Kidney epithelial cell (primary cell): ENCODE measurements at regions not wholly inside any gene's neighbourhood (a gene's known extent, or its start where the extent isn't known, plus 50 kb on each side); places are given as distances from the start of the nearest gene placed in this dataset.

Experiments used
- DNase-seq: peaks from one replicate; pipeline ENCODE4 v3.0.0-alpha.2; 2010; ENCODE audit warnings: low read depth
- H3K27me3 ChIP-seq: 2 replicates; pipeline ENCODE4 v1.6.0; 2011; ENCODE audit warnings: low read length; ENCODE audit not compliant: control insufficient read depth, insufficient read depth
- H3K36me3 ChIP-seq: 2 replicates; pipeline ENCODE4 v1.5.1; 2011; ENCODE audit warnings: low read length; ENCODE audit not compliant: control insufficient read depth, insufficient read depth
- H3K4me3 ChIP-seq: 2 replicates; pipeline ENCODE4 v1.5.1; 2011; ENCODE audit warnings: low read depth, mild to moderate bottlenecking, control low read depth, low read length
- CTCF ChIP-seq: IDR thresholded peaks from 2 replicates; pipeline ENCODE4 v1.5.1; 2011; ENCODE audit warnings: mild to moderate bottlenecking, moderate library complexity, low read length, control low read depth, inconsistent platforms; ENCODE audit not compliant: insufficient read depth, poor library complexity, severe bottlenecking

GRCh38 chr5:174399411-174399810 lies 325.0 kb upstream of the MSX2 start:
- no peak for DNase-seq
- H3K4me3 ChIP-seq: no peak overlapping the region
- H3K27me3 ChIP-seq: no peaks in the 10 kb centered on the region
- no peaks in the 10 kb centered on the region for H3K36me3 ChIP-seq
- no peak for TF ChIP-seq CTCF

- no peak for TF ChIP-seq CTCF
- DNase-seq: no peak
Measured at GRCh38 chr5:174400461-174400860, 323.9 kb upstream of the MSX2 start.

GRCh38 chr5:174401793-174402192 lies 322.6 kb upstream of the MSX2 start:
- no peak for TF ChIP-seq CTCF
- no peaks in the 10 kb centered on the region for H3K27me3 ChIP-seq
- no peak for DNase-seq
- no peak overlapping the region for H3K4me3 ChIP-seq
- H3K36me3 ChIP-seq: no peaks in the 10 kb centered on the region

More at GRCh38 chr5:174400461-174400860, 323.9 kb upstream of the MSX2 start:
- H3K36me3 ChIP-seq: no peaks in the 10 kb centered on the region
- H3K27me3 ChIP-seq: no peaks in the 10 kb centered on the region
- no peak overlapping the region for H3K4me3 ChIP-seq

- DNase-seq: no peak
- Histone ChIP-seq H3K36me3 (no peaks in the 10 kb centered on the region), H3K27me3 (no peaks in the 10 kb centered on the region), H3K4me3 (no peak overlapping the region)
- no peak for TF ChIP-seq CTCF
Measured at GRCh38 chr5:174402222-174402812, 322.1 kb upstream of the MSX2 start.

- no peak for DNase-seq
- TF ChIP-seq CTCF: no peak
- Histone ChIP-seq H3K36me3 (no peaks in the 10 kb centered on the region), H3K27me3 (no peaks in the 10 kb centered on the region), H3K4me3 (no peak overlapping the region)
Measured at GRCh38 chr5:174404848-174405247, 319.5 kb upstream of the MSX2 start.

GRCh38 chr5:174409070-174409469 lies 315.3 kb upstream of the MSX2 start:
- no peaks in the 10 kb centered on the region for H3K27me3 ChIP-seq
- DNase-seq: no peak
- no peaks in the 10 kb centered on the region for H3K36me3 ChIP-seq
- H3K4me3 ChIP-seq: no peak overlapping the region
- TF ChIP-seq CTCF: peak; percentile 5
